ENCODE measurements at regions not wholly inside any gene's neighbourhood (a gene's known extent, or its start where the extent isn't known, plus 50 kb on each side); places are given as distances from the start of the nearest gene placed in this dataset.

DNA sequence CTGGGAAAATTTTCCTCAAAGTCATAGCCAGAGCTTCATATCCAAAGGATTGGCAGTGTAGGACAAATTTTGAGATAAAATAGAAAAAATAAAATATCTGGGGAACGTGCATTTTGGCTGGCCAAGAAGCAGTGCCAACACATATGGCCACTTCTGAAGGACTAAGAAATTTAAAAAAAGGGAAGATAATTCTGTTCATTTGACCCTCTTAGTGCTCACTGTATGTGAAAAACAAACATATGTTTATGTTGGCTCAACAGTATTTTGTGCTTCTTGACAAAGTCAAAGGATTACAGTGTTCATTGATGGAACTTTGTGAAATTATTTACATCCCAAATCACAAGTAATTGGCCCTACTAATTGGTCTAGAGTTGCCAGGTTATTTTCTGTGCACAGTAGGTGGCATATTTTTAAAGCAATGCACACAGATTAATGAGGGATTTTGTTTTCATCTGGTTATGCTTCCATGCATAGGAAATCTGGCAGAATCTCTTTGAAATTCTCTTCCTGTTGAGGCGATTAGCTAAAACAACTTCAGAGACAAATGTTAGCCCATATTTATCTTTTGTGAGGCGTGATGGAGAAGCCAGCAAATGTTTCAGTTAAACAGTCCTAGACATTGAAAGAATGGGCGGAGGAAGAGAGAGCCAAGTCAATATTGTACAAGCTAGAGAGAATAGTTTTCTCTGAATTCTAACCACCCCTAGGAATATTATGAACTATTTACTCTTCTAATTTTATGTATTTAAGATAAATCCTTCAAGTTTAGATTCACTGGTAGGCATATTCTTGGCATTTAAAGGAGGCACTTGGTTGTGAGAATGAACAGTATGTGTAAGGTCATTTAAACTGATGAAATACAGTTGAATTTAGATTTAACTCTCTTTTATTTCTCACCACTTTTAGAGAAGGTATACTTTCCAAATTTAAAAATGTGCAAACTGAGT is 237.7 kb upstream of the MBL2 start:
- TF ChIP-seq, protein P1, sequence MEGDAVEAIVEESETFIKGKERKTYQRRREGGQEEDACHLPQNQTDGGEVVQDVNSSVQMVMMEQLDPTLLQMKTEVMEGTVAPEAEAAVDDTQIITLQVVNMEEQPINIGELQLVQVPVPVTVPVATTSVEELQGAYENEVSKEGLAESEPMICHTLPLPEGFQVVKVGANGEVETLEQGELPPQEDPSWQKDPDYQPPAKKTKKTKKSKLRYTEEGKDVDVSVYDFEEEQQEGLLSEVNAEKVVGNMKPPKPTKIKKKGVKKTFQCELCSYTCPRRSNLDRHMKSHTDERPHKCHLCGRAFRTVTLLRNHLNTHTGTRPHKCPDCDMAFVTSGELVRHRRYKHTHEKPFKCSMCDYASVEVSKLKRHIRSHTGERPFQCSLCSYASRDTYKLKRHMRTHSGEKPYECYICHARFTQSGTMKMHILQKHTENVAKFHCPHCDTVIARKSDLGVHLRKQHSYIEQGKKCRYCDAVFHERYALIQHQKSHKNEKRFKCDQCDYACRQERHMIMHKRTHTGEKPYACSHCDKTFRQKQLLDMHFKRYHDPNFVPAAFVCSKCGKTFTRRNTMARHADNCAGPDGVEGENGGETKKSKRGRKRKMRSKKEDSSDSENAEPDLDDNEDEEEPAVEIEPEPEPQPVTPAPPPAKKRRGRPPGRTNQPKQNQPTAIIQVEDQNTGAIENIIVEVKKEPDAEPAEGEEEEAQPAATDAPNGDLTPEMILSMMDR (IDR thresholded peaks at IDR 0.05): no peak
- TF ChIP-seq POLR2AphosphoS5 (IDR thresholded peaks at IDR 0.05) (no peak), EP300 (IDR thresholded peaks at IDR 0.05) (no peak)
